Glomerular endothelial cell (primary cell): ENCODE measurements at regions not wholly inside any gene's neighbourhood (a gene's known extent, or its start where the extent isn't known, plus 50 kb on each side); places are given as distances from the start of the nearest gene placed in this dataset.

ENCODE experiments used
- DNase-seq: peaks from one replicate; pipeline ENCODE4 v3.0.0-alpha.2; 2011; ENCODE audit warnings: low read depth, low spot score; ENCODE audit errors: extremely low read depth

DNA sequence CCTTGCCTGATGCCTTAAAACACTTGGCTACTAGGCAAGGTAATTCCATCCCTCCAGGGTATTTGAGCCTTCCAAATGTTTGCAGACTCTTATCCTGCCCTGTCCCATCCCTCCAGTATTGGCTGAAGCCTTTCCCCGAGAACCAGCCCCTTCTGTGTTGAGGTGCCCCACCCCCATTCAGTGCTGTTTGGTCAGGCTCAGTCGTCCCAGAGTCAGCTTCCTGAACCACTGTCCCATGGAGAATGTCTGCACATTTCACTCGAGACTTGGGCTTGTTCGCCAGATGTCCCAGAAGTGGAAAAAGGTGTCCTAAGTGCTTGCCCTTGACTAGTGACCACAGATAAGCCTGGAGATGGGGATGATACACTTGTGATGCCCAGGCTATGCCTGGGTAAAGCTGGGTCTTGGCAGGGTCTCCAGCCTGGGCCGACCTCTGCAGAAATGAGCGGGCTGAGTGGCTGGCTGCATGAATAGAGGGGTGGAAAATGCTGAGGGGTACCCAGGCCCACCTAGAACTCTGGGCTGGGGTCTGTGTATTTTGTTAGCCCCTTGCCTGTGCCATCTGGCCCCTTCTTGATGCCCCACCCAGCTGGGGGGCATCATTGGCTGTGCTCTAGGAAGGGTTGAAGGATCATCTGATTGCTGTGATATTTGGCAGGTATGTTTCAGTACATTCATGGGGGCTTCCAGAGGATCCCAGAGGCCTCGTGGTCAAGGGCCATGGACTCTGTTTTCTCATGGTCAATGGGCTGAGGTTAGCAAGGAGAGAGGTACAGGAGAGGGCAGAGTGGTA, 178.4 kb downstream of the MACROH2A1 start:
- no peak for DNase-seq

DNA sequence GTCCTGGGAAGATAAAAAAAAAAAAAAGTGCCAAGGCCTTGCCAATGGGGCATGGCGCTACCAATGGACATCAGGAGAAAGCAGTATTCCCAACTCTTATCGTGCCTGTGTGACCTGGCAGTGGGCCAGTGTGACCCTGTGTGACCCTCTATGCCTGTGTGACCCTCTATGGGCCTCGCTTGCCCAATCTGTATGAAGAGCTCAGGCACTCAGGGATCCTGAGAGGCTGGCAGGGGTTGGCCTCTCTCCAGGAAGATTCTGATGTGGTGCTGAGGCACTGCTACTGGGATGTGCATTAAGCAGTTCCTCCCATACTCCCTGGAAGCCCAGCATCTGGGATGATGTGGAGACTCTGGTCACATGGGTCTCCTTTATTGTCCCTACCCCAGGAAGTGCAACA, 179.2 kb downstream of the MACROH2A1 start:
- DNase-seq, result no peak

DNA sequence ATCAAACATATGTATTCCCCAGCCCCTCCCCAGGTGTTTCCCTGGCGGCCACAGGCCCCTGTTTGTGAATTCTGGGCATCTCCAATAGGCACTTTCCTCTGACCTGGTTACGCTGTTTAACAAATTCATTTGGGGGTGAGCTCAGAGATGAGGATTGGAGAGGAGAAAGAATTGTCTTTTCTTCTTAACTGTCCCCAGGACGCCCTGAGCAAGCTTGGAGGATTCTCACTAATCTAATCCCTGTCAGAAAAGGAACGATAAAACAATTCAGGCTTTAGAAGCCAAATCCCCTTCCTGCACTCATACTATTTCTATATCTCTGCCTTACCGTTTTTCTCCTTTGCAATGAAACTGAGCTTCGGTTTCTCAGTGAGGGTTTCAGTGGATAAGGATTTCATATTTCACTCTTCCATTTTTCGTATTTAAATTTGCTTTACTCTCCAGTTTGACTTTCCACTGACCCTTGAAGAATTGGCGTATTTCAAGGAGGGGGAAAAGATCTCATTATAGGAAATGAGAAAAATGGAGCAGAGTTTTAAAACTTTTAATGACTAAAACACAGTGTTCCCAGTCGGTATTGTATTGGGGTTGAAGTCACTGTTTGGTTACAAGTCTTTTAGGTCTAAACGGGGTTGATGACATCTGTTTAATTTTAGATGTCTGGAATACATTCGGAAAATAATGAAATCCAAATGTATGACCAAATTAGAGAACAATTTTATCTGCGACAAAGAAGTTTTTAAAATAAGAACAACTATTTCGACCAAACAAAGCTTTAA, 180.1 kb downstream of the MACROH2A1 start:
- DNase-seq, result no peak

DNA sequence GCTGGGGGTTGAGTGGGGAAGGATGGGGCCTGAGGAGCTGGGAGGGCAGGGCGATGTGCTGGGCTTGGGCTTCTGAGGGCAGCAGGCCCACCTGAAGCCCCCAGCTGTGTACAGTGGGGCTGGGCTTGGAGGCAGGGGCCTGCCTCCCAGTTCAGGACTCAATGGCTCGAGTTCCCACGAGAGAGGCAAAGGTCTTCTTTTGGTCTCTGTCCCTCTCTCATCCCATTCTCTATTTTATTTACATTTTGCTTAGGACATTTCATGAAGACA, 180.6 kb downstream of the MACROH2A1 start:
- DNase-seq, result no peak

DNA sequence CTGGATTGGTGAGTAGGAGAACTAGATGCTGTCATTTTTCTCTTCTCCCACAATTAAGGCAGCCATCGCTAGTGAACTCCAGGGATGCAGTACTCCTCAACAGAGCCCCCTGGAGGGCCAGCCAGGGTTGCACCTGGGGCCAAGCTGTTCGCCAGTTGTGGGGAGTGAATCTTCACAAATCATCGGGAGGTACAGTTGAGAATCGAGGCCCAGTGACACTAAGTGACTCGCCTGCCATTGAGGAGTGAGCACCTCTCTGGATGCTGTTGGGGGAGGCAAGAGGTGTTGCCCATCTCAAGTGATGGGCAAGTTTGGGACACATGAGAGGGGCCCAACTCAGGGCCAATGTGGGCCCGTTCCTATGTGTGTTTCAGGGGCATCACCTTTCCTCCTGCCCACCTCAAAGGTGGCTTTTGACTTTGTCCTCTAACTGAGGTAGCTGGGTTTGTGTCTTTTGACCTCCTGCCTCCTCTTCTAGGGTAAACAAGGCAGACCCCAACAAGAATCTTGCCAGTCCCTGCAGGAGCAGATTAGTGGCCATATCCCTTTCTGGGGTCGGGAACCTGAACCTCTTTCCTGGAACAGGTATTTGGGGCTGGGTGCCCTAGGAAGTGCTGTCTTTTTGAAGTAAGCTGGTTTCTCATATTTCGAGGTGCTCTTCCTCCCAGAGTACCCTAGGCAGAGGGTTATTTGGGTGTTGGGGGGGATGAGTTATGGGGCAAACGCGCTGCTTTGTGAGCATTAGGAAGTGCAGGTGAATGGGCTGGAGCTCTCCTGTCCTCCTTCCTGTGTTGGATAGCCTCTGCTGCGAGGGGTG, 181.2 kb downstream of the MACROH2A1 start:
- no peak for DNase-seq

DNA sequence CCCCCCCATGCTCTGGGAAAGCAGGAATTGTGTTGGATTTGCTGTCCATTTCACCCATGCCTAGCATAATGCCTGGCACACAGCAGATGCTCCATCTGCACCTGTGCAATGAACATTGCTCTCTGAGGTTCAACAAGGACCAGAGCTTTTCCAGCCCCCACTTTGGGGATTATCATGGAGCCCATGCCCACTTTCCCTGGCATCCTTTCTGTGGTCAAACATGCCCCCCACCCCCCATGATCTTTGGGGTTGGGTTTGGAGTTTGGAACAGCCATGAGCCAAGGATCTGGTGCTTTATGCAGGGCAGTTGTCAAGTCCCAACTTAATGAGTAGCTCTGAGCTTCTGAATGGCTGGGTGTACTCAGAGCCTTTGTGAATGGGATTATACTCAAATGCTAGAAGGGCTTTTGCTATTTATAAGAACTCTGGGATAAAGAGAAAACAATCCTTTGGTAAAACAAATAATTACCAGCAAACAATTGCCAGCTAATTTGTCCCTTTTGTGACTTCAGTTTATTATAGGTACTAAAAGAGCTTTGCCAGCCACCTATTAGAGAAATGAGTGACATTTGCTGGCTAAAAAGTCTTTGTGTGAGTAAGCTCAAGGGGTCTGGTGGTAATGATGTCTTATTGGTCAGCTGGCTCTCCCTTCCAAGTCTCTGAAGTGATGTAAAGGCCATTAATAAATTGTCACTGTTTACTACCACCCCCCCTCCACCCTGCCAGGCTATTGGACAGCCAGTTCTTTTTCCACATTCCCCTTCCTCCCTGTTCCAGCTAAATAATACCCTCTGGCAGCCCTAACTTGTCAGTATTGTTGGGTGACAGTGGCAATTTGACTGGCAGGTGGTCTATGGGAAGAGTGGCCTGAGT, 182.3 kb downstream of the MACROH2A1 start:
- no peak for DNase-seq

DNA sequence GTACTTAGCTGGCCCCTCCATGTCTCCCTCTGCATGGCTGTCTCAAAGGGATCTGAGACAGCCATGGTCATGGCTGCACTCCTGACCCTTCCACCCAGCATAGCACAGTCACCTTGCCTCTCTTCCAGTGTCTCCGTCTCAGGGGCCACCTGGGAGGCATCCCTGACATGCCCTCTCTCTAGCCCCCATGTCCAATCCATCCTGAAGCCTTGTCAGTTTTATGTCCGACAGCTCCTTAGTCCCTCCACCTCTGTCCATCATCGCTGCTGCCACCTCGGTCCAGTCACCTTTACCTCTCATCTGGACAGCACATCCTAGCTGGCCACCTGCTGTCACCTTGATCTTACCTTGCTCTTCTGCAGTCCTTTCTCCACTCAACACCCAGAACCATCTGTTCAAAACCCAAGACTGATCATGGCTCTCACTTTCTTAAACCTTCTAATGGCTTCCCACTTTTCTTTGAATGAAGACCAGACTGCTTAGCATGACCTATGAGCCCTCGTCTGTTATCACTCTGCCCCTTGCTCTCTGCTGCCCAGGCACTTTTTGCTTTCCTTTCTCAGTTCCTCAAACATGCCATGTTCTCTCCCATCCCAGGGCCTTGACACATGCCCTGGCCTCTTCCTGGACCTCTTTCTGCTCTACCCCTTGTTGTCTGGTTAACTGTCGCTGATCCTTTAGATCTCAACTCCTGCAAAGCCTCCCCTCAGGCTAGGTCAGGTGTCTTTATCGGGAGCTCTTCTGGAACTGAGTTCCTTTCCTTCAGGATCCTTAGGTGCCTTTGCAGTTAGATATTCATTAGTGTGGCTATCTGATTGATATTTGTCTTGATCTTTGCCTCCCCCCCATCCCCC, 181.8 kb upstream of the PITX1 start:
- no peak for DNase-seq

DNA sequence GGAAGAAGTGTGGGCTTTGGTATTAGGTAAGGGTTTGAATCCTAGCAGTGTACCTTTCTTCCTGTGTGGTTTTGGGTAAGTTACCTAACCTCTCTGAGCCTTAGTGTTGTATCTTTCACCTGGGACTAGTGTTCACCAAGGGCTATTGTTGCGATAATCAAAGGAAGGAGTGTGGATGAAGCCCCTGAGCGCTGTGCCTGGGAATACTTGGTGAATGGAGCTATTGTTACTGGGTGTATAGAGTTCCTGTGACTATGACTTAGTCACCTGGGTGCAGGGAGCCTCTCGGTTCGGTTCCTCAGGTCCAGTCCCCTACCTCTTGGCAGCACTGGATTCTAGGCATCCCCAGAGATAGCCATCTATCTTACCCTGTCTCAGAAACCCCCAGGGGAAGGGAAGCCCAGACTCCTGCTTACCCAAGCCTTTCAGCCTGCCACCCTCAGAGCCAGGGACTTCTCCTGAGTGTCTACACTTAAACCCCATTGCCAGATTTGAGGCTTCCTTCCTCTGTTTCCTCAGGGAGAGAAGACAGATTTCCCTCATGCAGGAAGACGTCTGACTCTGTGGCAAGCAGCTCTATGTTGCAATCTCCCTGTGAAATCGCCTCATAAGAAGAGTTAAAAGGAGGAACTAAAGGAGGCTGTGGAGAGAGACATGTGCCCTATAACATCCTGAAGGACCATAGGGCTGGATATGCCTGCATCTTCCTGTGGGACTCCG, 181.0 kb upstream of the PITX1 start:
- no peak for DNase-seq

DNA sequence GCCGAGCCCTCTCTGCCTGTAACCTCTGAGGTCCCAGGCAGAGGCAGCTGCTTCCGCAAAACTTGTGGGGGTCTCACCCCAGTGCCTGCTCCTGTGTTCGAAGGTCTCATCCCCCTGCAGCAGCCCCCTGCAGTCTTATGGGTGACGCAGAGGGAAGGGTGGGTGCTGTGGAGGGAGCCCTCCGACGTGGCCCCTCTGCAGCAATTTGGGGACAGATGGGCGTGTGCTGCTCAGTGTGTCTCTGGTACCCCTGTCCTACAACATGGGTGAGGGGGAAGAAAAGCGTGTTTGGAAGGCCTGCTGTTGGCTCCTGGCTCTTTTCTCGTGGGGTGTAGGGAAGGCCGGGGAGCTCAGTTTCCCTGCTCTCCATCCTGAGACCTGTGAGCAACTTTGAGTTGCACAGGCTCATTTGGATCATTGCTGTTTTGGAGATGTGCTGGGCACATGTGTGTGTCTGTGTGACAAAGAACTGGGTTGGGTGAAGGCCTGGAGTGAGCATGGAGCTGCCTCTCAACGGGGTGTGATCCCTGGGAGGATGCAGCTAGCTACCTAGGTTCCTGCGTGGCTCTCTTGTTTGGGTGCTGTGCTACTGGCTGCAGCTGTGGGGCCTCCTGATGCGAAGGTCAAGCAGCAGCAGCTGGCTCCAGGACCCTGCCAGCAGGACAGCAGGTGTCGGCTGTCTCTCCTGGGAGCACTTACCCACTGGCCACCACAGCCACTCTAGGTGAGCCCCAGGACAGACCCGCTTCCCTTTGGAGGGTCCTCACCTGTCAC, 179.6 kb upstream of the PITX1 start:
- DNase-seq, result no peak

DNA sequence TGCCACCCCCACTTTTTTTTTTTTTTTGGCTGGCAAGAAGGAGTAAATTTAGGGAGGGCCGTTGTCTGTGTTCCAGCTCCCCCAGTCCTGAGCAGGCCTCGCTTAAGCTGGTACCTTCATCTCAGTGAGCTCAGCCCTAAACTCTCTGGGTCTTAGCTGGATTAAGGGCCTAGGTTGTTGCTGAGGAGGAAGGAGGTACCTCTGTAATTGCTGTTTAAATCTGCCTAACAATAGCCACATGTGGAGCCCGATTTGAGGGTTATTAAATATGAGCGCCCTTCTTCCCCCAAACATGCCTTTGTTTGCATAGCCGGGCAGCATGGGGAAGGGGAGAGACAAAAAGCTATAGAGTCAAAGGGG, 179.0 kb upstream of the PITX1 start:
- DNase-seq, result no peak

DNA sequence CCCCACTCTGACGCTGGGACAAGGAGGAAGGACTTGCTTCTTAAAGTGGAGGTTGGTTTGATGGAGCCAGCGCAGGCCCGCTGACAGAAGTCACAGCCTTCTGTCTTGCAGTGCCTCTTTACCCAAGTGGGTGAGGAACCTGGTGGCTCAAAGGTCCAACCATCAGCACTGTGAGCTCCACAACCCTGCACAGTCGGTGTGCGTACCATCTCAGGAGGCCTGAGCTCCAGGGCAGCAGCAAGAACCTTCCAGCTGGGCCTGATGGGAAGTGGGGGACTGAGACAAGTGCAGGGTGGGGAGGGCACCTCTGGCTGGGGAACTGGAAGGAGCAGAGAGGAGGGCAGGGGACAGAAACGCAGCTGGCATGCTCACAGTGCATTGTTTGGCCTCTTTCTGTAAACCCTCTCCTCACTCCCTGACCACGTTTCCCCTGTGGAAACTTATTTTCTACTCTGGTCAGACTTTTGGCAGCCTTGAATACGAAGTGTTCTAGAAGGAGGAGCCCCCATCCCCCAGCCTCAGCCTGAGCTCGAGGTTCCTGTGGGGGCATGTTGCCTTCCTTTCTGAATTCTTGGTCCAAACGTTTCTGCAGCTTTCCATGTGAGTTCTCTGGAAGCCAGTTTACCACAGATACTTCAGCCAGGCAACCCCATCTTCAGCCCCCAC, 178.5 kb upstream of the PITX1 start:
- no peak for DNase-seq

DNA sequence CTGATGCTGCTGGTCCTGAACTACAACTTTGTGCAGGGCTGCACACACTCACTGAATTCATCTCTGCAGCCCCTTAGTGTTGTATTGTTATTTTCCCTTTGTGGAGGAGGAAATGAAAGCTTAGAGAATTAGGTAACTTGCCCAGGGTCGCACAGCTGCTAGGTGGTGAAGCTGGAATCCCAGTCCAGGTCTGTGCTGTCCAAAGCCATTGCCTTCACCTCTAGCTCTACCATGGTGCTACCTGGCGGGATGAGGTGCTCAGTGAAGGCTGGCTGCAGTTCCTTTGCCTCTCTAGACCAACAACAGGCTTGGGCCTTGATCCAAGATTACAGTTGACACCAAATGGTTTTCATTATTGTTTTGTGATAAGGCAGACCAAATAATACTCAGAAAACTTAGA, 177.8 kb upstream of the PITX1 start:
- DNase-seq, result no peak

DNA sequence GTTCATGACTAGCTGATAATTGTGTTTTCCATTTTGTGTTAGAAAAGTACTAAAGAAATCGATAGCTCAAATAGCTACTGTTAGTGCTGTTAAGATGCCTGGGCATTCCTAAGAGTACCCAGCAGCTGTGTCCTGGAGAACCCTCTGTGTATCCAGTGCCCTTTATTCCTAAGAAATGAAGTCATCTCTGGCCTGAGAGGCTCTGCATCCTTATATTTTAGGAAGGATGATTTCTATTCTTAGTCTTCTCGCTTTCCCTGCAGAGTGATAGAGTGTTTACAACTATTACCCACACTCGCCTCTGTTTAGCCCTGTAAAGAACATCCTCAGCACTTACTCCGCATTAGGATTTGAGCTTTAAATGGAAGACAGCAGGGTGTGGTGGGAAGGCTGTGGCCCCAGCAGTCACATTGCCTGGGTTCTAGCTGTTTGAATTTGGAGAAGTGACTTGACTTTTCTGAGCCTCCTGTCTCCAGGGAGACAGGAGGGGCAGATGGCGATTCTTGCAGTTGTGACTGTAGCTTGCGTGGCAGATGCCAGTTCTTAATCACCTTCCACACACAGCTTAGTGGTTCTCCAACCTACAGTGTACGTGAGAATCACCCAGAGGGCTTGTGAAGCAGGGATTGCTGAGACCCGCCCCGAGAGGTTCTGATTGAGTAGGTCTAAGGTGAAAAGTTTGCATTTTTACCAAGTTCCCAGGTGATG, 177.2 kb upstream of the PITX1 start:
- no peak for DNase-seq

DNA sequence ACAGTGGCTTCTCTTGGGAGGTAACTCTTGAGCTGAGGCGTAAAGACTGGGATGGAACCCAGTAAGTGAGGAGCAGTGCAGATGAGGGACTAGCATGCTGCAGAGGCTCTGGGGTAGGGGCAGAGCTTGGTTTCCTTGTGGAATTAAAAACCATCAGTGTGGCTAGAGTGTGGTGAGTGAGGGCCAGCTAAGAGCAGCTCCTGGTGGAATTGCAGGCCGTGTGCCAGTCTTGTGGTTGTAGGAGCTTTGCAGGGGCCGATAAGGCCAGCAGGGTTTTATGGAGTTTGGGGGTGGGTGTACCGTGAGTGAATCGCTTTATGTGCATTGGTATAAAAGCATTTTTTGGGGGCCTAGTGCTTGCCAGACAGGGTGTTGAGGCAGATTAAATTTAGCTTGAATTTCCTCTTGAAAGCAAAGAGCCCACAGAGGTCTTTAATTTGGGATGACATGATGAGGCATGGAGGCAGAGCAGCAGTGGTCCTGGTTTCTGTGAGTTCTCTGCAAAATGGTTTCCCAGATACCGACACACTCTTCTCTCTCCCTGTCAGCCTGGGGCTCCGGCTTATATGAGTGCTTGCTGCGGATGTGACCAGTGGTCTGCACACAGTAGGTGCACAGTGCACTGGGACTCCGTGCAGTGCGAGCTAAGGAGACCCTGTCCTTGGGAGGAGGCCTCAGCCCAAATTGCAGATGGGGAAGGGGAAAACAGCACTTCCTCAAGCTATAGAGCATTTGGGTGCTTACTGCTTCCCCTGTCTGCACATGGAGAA, 176.4 kb upstream of the PITX1 start:
- DNase-seq, result no peak

DNA sequence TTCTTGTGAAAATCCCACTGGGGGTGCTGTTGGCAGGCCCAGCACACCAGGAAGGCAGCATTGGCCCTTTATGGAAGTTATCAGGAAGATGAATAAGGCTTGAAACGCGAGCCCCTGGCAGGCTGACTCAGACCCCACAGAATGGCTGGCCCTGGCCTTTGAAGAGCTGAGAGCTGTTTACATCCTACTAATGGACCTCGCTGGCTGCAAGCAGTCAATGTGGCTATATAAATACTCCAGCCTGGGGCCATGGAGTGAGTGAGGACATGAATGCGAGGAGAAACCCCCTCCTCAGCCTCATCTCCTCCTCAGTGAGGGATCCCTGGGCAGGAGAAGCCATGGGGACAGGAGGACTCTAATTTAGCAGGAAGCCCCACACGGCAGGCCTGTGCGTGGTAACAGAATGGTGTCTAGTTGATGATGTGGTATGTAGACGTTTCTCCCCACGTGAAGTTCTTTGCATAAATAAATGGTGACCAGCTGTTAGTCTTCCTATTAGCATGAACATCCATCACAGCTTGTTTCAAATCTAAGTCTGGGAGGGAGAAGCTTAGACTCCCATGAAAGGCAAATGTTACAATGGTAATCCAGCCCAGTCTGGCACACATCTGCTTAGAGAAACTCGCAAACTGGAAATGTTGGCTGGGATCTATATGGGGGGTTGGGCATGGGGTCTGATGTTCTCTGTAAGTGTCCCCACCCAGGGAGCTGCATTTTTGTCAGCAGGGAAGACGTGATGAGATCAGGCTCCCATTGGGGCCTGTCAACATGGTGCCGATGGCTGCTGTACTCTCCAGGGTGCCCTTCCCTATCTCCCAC, 175.1 kb upstream of the PITX1 start:
- peak; percentile 78 for DNase-seq

DNA sequence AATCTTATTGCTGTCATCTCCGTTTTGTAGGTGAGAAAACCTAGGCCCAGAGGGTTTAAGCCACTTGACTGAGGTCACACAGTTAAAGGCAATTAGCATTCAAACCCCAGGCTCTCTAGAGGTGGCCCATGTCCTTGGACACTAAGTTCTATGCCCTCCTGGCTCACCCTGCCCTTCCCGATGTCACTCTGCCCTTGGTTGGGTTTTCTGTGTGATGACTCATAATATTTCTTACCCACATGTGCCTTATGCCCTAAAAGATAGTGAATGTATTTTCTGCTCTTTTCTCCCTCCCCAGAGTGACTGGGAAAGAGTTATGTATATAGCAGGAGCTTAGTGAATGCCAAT, 174.5 kb upstream of the PITX1 start:
- no peak for DNase-seq
